NCI-H82 treated with DMSO at 0.1 percent for 48 hours (cell line): ENCODE measurements at regions not wholly inside any gene's neighbourhood (a gene's known extent, or its start where the extent isn't known, plus 50 kb on each side); places are given as distances from the start of the nearest gene placed in this dataset.
"Not testable (repeated sequence)": the region's sequence is repeated elsewhere in the genome, so short reads cannot be mapped to it uniquely, and the experiment has no call there.

Experiments used
- DNase-seq: peaks from one replicate; lab custom pipeline; 2025; ENCODE audit not compliant: unreplicated experiment; lab: John Stamatoyannopoulos, UW

GRCh38 chr10:23543691-23544380 lies 105.0 kb downstream of the OTUD1 start:
- no peak for DNase-seq

DNA sequence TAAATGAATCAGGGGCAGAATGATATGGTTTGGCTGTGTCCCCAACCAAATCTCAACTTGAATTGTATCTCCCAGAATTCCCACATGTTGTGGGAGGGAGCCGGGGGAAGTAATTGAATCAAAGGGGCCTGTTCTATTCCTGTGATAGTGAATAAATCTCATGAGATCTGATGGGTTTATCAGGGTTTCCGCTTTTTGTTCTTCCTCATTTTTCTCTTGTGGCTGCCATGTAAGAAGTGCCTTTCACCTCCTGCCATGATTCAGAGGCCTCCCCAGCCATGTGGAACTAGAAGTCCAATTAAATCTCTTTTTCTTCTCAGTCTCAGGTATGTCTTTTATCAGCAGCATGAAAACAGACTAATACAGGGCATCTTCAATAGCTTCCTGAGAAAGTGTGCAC lies 107.0 kb downstream of the OTUD1 start:
- not testable (repeated sequence) for DNase-seq

DNA sequence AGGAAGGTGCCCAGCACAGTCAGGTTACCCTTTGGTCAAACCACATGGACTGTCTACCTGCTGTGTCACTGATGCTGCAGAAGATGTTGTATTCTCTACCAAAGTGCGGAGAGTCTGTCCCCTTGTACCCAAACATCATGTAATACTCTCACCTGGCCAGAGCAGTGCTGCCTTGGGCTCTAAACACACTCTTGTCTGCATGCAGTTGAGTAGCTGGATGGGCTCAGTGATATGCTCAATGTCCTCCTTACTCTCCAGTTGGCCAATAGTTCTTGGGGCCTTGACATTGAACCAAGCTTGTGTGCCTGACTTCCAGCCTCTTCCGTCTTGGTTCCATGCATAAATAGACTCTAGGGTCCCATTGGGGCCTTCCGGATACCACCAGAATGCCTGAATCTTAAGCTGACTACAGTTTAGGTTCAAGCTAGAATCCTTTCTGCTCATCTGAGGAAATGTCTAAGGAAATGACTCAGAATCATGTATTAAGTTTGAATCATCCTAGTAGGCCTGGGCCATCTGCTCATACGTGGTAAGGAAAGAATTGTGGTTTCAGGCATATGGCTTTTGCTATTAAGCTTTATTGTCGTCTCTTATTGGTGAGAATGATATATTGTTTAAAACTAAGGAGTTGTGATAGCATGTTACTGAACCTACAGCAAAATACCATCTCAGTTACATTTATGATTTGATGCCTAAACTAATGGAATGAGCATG lies 118.0 kb downstream of the OTUD1 start:
- DNase-seq: no peak

DNA sequence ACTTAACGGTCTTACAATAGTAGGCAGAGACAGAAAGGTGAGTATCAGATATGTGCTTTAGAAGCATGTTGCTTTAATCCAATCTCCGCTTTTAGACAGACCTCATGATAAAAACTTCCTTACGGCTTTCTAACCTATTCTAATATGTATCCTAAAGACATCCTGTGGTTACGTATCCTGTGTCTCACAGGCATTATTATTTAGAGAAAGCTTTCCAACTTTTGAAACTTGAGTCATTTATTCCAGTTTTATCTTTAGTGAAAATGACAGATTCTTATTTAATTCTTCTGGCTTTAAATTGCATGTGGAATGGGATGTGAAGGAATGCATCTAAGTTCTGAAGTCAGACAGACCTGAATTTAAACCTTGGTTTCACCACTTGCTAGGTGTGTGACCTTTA lies 118.9 kb downstream of the OTUD1 start:
- DNase-seq: no peak

GRCh38 chr10:23558361-23558799 lies 119.5 kb downstream of the OTUD1 start:
- no peak for DNase-seq

DNA sequence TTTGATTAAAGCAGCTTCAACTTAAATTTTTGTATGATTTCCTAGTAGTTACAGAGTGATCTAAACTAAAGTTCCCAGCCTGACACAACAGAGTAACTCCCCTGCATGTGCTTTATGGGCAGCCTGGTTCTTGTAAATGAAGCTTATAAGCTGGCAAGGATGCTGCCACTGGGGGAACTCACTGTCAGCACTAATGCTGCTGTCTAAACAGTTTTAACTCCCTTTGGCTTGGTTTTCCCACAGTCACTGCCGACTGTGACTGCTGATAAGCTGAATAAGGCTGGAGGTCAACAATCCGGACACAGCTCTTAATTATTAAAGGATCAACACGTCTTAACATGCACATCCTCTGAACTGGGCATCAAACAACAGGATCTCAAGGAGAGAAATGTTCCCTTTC lies 130.1 kb downstream of the OTUD1 start:
- DNase-seq: no peak

- DNase-seq: no peak
Measured at GRCh38 chr10:23571884-23572283, 133.0 kb downstream of the OTUD1 start.

DNA sequence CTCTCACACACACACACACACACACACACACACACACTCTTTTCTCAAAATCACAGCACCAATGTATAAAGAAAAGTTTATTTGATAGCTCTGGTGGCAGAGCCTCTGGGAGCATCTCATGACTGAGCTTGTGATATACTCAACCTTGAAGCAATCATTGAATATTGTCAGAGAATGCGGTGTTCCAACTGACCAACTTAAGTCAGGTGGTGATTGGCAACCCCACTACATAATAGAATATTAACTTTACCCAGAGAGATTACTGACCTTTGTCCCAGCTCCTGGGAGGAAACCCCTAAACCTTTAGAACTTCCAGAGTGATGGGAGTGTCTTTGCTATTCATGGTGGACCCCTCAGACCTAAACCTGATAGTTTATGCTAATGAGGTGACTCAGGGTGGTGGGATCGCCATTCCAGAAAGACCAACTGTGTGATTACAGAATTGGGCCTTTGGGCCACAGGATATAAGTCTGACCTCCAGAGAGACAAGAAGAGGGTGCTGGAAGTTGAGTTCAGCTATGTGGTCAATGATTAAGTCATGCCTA lies 143.1 kb downstream of the OTUD1 start:
- no peak for DNase-seq

- no peak for DNase-seq
Measured at GRCh38 chr10:23584396-23584795, 145.5 kb downstream of the OTUD1 start.

DNA sequence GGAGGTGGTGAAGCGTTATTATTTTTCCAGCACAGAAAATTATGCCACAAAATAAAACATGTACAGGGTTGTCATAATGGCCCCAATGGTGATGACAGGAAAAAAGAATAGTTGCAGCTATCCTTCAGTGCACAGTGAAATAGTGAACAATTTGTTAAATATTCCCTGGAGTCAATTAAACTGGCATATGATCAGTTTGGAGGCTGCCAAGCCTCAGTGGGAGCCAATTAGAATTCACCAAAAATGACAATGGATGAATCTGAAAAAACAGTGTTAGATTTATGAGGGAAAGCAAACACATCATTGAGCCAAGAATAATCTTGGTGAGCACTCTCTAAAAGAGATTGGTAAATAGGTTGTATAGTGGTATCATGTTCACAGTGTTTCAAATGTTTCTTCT lies 146.3 kb downstream of the OTUD1 start:
- DNase-seq: no peak

GRCh38 chr10:23585666-23586065 lies 146.8 kb downstream of the OTUD1 start:
- DNase-seq: no peak

GRCh38 chr10:23595278-23595677 lies 156.4 kb downstream of the OTUD1 start:
- not testable (repeated sequence) for DNase-seq

GRCh38 chr10:23604613-23605012 lies 165.7 kb downstream of the OTUD1 start:
- no peak for DNase-seq

DNA sequence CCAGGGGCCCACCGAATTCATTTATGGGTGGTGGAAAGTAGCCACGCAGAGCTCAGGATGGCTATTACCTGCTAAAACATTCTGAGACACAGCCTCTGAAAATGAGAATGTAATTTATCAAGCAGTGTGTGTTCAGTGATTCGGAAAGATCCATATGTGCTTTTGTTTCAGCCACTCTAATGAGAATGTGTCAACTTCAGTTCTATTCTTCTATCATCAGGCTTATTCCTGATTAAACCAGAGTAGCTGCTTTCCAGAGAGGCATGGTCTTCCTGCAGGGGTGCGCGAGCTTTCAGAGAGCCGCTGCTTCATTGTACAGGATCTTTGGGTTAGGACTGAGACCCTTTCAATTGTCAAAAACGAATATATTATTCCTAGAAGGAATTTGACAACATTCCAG lies 167.6 kb downstream of the OTUD1 start:
- DNase-seq: no peak

DNA sequence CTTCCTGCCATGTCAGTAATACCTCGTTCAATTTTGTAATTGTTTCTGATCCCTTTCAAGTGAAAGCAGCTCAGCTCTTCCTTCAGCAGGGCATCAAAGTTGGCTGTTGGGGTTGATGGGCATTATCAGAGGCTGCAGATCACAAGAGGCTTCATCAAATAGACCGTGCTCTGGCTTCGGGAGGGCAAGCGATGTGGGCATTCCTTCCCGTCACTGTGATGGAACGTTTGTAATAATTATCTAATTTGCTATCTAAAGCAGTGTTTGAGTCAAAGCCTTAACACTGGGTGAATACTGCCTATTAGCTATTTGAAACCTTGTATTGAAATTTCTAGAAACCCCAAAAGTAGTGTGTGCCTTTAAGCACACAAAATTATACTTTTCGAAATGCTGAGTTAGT lies 170.1 kb downstream of the OTUD1 start:
- no peak for DNase-seq

- DNase-seq: no peak
Measured at GRCh38 chr10:23610626-23611307, 171.9 kb downstream of the OTUD1 start.

GRCh38 chr10:23611308-23612029 lies 172.6 kb downstream of the OTUD1 start:
- DNase-seq: no peak

DNA sequence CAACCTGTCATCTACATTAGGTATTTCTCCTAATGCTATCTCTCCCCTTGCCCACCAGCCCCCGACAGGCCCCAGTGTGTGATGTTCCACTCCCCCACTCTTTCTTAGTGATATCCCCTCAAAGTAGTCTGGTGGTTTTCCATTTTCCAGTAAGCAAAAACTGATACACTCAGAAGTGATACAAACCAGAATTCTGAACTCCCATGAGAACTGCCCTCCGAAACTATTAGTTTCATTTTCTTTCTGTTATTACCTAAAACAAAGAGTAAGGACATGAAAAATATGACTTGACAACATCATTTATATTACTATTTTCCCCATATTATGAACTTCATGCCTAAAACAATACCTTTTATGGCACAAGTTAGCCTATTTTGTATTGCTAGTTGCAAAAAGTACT lies 175.0 kb downstream of the OTUD1 start:
- DNase-seq: no peak

GRCh38 chr10:23614483-23614882 lies 175.6 kb downstream of the OTUD1 start:
- no peak for DNase-seq

GRCh38 chr10:23630376-23630775 lies 191.5 kb downstream of the OTUD1 start:
- DNase-seq: no peak

GRCh38 chr10:23630885-23631284 lies 192.0 kb downstream of the OTUD1 start:
- DNase-seq: no peak
